ENCODE measurements at regions not wholly inside any gene's neighbourhood (a gene's known extent, or its start where the extent isn't known, plus 50 kb on each side); places are given as distances from the start of the nearest gene placed in this dataset.

- Histone ChIP-seq H3K4me3 (ENCODE audit: low read length) (no peak overlapping the region), H4K20me1 (ENCODE audit: low read length) (no peaks in the 10 kb centered on the region), H3F3A (ENCODE audit: low read length, unreplicated experiment) (no peaks in the 10 kb centered on the region), H3K9me2 (replicated peaks; ENCODE audit: low read length) (no peaks in the 10 kb centered on the region), H3K9me3 (ENCODE audit: low read length) (no peaks in the 10 kb centered on the region), H3K4me2 (ENCODE audit: low read length) (no peak overlapping the region), H3K27me3 (ENCODE audit: low read length) (no peaks in the 10 kb centered on the region), H3K79me2 (ENCODE audit: low read length) (no peaks in the 10 kb centered on the region), H3K36me3 (ENCODE audit: low read depth, low read length) (no peaks in the 10 kb centered on the region), H3K4me1 (ENCODE audit: insufficient read depth, low read length) (peaks cover 36% of the 10 kb centered on the region), H3K27ac (ENCODE audit: low read length) (no peak overlapping the region), H2AFZ (ENCODE audit: low read length) (no peak overlapping the region), H3K9ac (ENCODE audit: low read length) (no peak overlapping the region)
- DNase-seq (peak; percentile 4), ATAC-seq (no peak)
- POLR2A ChIA-PET (ENCODE audit: unreplicated experiment): no interaction called here
- BruUV-seq (replicated peaks): no TSS peak
- TF ChIP-seq, protein P1, sequence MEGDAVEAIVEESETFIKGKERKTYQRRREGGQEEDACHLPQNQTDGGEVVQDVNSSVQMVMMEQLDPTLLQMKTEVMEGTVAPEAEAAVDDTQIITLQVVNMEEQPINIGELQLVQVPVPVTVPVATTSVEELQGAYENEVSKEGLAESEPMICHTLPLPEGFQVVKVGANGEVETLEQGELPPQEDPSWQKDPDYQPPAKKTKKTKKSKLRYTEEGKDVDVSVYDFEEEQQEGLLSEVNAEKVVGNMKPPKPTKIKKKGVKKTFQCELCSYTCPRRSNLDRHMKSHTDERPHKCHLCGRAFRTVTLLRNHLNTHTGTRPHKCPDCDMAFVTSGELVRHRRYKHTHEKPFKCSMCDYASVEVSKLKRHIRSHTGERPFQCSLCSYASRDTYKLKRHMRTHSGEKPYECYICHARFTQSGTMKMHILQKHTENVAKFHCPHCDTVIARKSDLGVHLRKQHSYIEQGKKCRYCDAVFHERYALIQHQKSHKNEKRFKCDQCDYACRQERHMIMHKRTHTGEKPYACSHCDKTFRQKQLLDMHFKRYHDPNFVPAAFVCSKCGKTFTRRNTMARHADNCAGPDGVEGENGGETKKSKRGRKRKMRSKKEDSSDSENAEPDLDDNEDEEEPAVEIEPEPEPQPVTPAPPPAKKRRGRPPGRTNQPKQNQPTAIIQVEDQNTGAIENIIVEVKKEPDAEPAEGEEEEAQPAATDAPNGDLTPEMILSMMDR (conservative IDR thresholded peaks at IDR 0.05; ENCODE audit: low read depth, low read length): no peak
- TF ChIP-seq EZH2phosphoT487 (IDR thresholded peaks at IDR 0.05; ENCODE audit: borderline replicate concordance, low read length) (no peak), EZH2 (IDR thresholded peaks at IDR 0.05; ENCODE audit: low read length, unreplicated experiment) (no peak)
- intact Hi-C loops (cut with micrococcal nuclease): no loop called here
- CTCF ChIA-PET: no interaction called here
These were observed 68.2 kb upstream of the EED start for GRCh38 chr11:86176165-86176884.

- Histone ChIP-seq H4K20me1 (ENCODE audit: low read length) (no peaks in the 10 kb centered on the region), H3K9me2 (replicated peaks; ENCODE audit: low read length) (no peaks in the 10 kb centered on the region), H3K79me2 (ENCODE audit: low read length) (no peaks in the 10 kb centered on the region), H3F3A (ENCODE audit: low read length, unreplicated experiment) (no peaks in the 10 kb centered on the region), H3K4me1 (ENCODE audit: insufficient read depth, low read length) (peaks cover 36% of the 10 kb centered on the region), H2AFZ (ENCODE audit: low read length) (no peak overlapping the region), H3K4me3 (ENCODE audit: low read length) (no peak overlapping the region), H3K9me3 (ENCODE audit: low read length) (no peaks in the 10 kb centered on the region), H3K27me3 (ENCODE audit: low read length) (no peaks in the 10 kb centered on the region), H3K27ac (ENCODE audit: low read length) (no peak overlapping the region), H3K36me3 (ENCODE audit: low read depth, low read length) (no peaks in the 10 kb centered on the region), H3K4me2 (ENCODE audit: low read length) (no peak overlapping the region), H3K9ac (ENCODE audit: low read length) (no peak overlapping the region)
- TF ChIP-seq EZH2phosphoT487 (IDR thresholded peaks at IDR 0.05; ENCODE audit: borderline replicate concordance, low read length) (no peak), EZH2 (IDR thresholded peaks at IDR 0.05; ENCODE audit: low read length, unreplicated experiment) (no peak)
- TF ChIP-seq, protein P1 (conservative IDR thresholded peaks at IDR 0.05; ENCODE audit: low read depth, low read length): no peak
- no peak for ATAC-seq
- ChIA-PET CTCF (no interaction called here), POLR2A (ENCODE audit: unreplicated experiment) (no interaction called here)
- BruUV-seq (replicated peaks): no TSS peak
- intact Hi-C loops (cut with micrococcal nuclease): no loop called here
- DNase-seq: no peak
These were observed 68.9 kb upstream of the EED start for GRCh38 chr11:86175626-86176025.

GRCh38 chr11:86175191-86175590 lies 69.4 kb upstream of the EED start:
- POLR2A ChIA-PET (ENCODE audit: unreplicated experiment): no interaction called here

More at GRCh38 chr11:86175191-86175590, 69.4 kb upstream of the EED start:
- no peak for TF ChIP-seq EZH2phosphoT487 (IDR thresholded peaks at IDR 0.05; ENCODE audit: borderline replicate concordance, low read length)
- no peak for TF ChIP-seq EZH2 (IDR thresholded peaks at IDR 0.05; ENCODE audit: low read length, unreplicated experiment)
- TF ChIP-seq, protein P1 (conservative IDR thresholded peaks at IDR 0.05; ENCODE audit: low read depth, low read length): no peak
- peak overlapping the region; percentile 90 for H3K27ac ChIP-seq (ENCODE audit: low read length)
- CTCF ChIA-PET: no interaction called here
- H3K4me1 ChIP-seq (ENCODE audit: insufficient read depth, low read length): peaks cover 36% of the 10 kb centered on the region
- H3K36me3 ChIP-seq (ENCODE audit: low read depth, low read length): no peaks in the 10 kb centered on the region
- no peak overlapping the region; the same call in 1 of the 2 replicates for H3K9ac ChIP-seq (ENCODE audit: low read length)
- DNase-seq (no peak), ATAC-seq (no peak)
- H3K9me2 ChIP-seq (replicated peaks; ENCODE audit: low read length): no peaks in the 10 kb centered on the region
- no peak overlapping the region for H3K4me3 ChIP-seq (ENCODE audit: low read length)
- no peaks in the 10 kb centered on the region for H4K20me1 ChIP-seq (ENCODE audit: low read length)
- no TSS peak for BruUV-seq (replicated peaks)
- intact Hi-C loops (cut with micrococcal nuclease): no loop called here
- H2AFZ ChIP-seq (ENCODE audit: low read length): no peak overlapping the region
- H3K27me3 ChIP-seq (ENCODE audit: low read length): no peaks in the 10 kb centered on the region
- H3K4me2 ChIP-seq (ENCODE audit: low read length): peak overlapping the region; percentile 35; the same call in 1 of the 2 replicates
- no peaks in the 10 kb centered on the region for H3F3A ChIP-seq (ENCODE audit: low read length, unreplicated experiment)
- no peaks in the 10 kb centered on the region for H3K9me3 ChIP-seq (ENCODE audit: low read length)
- H3K79me2 ChIP-seq (ENCODE audit: low read length): no peaks in the 10 kb centered on the region

Measured in PC-3 (cell line).